HFF-Myc (cell line): ENCODE measurements at regions not wholly inside any gene's neighbourhood (a gene's known extent, or its start where the extent isn't known, plus 50 kb on each side); places are given as distances from the start of the nearest gene placed in this dataset.
A peak's percentile ranks its signal among the peaks of the same experiment; 100 is the strongest.

ENCODE experiments used
- DNase-seq: peaks from one replicate; pipeline ENCODE4 v3.0.0-alpha.2; 2011; ENCODE audit warnings: low read depth; ENCODE audit errors: extremely low read depth
- H3K4me3 ChIP-seq: replicated peaks from 2 replicates; pipeline ENCODE4 v1.5.1; 2011; ENCODE audit warnings: low read depth, mild to moderate bottlenecking, control low read depth, low read length
- TF ChIP-seq, protein P1 (sequence below): IDR thresholded peaks from 2 replicates; pipeline ENCODE4 v1.5.1; 2012; ENCODE audit warnings: mild to moderate bottlenecking, low read depth, low read length, control low read depth; ENCODE audit errors: missing control alignments

DNA sequence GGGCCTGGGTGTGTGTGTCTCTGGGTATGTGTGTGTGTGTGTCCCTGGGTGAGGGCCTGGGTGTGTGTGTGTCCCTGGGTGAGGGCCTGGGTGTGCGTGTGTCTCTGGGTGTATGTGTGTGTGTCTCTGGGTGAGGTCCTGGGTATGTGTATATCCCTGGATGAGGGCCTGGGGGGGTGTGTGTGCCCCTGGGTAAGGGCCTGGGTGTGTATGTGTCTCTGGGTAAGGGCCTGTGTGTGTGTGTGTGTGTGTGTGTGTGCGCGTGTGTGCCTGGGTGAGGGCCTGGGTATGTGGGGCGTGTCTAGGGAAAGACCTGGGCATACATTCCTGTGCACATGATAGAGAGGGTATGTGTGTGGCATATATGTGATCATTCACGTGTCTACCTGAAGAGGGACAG lies 155.1 kb upstream of the ZC3H12A start:
- TF ChIP-seq, protein P1, sequence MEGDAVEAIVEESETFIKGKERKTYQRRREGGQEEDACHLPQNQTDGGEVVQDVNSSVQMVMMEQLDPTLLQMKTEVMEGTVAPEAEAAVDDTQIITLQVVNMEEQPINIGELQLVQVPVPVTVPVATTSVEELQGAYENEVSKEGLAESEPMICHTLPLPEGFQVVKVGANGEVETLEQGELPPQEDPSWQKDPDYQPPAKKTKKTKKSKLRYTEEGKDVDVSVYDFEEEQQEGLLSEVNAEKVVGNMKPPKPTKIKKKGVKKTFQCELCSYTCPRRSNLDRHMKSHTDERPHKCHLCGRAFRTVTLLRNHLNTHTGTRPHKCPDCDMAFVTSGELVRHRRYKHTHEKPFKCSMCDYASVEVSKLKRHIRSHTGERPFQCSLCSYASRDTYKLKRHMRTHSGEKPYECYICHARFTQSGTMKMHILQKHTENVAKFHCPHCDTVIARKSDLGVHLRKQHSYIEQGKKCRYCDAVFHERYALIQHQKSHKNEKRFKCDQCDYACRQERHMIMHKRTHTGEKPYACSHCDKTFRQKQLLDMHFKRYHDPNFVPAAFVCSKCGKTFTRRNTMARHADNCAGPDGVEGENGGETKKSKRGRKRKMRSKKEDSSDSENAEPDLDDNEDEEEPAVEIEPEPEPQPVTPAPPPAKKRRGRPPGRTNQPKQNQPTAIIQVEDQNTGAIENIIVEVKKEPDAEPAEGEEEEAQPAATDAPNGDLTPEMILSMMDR = no peak
- no peak overlapping the region for H3K4me3 ChIP-seq
- DNase-seq = no peak

DNA sequence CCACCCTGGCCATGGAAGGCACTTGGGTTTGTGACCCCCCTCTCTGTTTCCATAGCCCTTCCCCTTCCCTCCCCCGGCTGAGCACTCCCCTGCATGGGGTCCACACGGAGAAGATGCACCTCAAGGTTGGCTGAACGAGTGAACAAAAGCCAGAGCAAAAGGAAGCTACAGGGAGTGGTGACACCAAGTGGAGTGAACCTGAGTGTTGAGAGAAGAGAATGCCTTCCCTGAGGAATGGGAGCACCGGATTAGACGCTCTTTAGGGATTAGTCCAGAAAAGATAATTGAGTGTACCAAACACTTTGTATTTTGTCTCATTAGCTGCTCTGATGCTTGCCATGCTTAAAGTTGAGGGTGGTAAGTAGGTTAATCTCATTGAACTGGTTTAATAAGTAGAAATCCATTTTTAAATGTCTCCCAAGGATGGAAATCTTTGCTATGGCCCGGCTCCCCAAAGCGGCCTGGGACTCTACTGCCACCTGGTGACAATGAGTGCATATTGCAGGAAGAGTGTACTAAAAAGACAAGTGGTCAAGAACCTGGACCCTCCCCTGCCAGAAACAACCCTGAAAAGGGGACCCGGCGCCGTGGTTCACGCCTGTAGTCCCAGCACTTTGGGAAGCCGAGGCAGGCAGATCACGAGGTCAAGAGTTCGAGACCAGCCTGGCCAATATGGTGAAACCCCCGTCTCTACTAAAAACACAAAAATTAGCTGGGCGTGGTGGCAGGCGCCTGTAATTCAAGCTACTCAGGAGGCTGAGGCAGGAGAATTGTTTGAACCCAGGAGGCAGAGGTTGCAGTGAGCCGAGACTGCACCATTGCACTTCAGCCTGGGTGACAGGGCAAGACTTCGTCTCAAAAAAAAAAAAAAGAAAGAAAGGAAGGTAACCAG lies 150.6 kb upstream of the ZC3H12A start:
- TF ChIP-seq, protein P1 = peak; percentile 87
- no peak overlapping the region for H3K4me3 ChIP-seq
- no peak for DNase-seq

DNA sequence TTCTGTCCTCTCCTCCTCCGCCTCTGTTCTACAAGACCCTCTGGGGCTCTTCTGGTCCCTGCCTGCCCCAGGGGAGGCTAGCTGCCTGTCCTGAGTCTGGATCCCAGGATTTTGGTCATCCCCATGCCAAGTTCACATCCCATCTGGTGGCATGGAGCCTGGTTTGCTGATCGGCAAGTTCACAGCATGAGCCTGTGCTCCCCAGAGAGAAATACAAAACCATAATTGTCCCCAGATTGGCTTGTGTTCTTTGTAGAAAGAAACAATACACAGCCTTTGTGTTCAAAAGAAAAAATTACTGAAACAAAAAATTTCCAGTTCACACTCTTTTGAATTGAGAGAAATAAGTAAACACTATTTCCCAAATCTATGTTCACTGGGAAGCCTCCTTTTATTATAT lies 149.4 kb upstream of the ZC3H12A start:
- TF ChIP-seq, protein P1 = no peak
- no peak overlapping the region for H3K4me3 ChIP-seq
- DNase-seq = no peak

DNA sequence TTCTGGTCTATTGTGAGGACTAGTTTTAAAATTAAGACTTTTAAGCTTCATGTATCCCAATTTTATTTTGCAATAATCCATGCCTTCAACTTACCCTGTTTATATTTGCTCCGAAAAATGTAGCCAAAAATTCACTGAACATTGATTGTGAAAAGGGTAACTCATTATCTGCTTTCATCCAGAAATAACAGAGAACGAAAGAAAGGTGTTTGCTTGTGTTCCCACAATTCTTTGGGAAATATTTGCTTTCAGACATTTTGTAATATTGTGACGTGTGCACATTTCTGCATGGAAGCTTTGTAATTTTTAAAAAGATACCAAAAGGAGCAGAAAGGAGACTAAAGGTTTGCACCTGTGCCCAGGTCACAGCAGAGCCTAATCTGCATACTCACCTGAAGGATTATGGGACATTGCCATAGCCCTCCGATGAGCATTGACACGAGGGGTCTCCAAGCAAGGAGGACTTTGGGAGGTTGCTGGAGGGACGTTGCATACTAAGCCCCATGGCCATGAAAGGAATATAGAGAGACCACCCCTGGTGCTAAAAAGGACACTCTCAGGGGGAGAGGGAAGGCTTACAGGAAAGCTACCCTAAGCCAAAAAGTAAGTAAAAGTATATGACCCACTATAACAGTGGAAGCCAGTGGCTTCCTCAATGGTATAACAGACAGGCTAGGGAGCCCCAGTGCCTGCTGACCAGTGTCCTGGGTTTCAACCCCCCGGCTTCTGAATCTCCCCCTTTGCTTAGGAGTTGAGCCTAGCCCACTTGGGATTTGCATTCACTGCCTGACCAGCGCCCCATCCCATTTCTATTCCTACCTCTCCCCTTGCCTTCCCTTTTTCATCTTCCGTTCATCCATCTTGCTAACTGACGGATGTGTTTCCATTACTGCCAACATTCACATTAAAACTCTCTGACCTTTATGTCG lies 148.6 kb upstream of the ZC3H12A start:
- no peak for DNase-seq
- H3K4me3 ChIP-seq = no peak overlapping the region
- TF ChIP-seq, protein P1 = no peak

GRCh38 chr1:37332126-37332525 lies 142.3 kb upstream of the ZC3H12A start:
- TF ChIP-seq, protein P1 = no peak
- DNase-seq = no peak
- H3K4me3 ChIP-seq = no peak overlapping the region

DNA sequence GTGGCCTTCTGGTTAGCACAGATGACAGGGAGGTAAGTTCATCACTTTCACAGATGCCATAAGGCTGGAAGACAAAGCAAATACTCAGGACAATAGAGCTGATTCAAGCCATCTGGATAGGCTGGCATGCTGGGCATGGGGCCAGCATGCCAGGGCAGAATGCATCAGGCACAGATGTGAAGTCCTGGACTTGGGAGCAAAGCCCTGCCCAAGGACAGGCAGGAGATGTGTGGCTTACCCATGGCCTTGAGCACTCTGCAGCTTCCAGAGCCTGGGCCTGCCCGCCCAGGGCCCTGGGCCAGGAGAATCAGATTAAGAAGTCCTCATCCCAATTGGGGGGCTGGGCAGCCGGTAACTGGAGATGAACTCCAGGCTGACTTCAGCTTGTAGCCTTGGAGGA lies 135.7 kb upstream of the ZC3H12A start:
- TF ChIP-seq, protein P1 = no peak
- no peak for DNase-seq
- no peak overlapping the region for H3K4me3 ChIP-seq
